GM19240 (cell line): ENCODE measurements at regions not wholly inside any gene's neighbourhood (a gene's known extent, or its start where the extent isn't known, plus 50 kb on each side); places are given as distances from the start of the nearest gene placed in this dataset.

Experiments used
- DNase-seq: peaks from one replicate; pipeline ENCODE4 v3.0.0; 2011; ENCODE audit warnings: low spot score; ENCODE audit not compliant: insufficient read length

DNA sequence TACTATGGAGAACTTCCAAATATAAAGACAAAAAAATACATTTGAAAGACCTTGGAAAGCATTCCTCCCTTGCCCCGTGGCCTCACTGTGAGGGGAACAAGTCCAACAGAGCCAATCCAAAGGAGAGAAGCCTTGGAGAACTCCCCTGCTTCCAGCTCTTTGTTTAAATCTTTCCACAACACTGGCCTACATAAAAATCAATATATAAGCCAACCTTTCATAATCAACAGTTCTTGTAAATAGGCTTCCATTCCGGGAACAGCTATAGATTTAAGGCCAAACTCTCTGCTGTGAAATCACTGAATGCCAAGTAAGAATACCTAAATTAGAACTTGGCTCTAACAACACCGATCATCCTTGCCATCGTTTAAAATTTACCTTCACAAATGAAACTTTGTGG, 242.1 kb downstream of the HACE1 start:
- DNase-seq: no peak

DNA sequence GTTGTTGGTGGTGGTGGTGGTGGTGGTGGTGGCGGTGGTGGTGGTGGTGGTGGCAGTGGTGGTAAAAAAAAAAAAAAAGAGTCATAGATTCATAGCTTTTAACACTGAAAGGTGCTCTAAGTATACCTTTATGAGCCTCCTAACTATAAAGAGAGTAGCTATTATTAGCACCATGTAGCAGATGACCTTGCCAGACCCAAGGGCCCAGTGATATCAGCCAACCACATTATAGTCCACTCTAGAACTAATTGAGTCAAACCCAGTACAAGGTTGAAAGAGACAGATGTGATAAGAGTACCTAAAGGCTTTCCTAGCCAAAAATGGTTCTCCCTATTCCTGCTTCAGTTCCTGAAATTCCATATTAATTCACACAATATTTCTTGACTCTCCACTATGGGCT, 245.3 kb downstream of the HACE1 start:
- DNase-seq: no peak

DNA sequence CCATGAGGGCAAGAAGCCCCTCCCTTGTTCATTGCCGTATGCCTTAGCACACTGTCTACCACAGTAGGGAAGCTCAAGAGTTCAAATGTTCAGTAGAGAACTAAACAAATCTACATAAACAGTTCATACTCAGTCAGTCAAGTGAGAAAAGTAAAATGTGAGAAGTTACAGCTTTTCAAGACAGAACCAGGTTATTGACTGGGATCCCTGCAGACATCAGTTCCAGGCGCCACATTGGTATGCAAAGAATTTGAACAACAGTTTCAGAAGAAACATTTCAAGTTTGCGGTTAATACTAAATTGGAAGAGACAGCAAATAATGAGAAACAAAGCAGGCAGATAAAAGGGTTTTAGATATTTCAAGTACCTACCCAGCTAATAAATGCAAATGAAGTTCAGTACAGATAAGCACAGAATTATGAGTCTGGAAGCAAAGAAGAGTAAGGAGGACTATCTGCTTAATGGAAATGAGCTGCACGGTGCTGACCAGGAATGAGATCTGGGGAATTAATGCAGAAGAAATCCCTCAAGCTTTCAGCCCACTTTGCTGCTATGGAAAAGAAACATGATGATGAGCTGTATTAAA, 246.2 kb downstream of the HACE1 start:
- no peak for DNase-seq

DNA sequence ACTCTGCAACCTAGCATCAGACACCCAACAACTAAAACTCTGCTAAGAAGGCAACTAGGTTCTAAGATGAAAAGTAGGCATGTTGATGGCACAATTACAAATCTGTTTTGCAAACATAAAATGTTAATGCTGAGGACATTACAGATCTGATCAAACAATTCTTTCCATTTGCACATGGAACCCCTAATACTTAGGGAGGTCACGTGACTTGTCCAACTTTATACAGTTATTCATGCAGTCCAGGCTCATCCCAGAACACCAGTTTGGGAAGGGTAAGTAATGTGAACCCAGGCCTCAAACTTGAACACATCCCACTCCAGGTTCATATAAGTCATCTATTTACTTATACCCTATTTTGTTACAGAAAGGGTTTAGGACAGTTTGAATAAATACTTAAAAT, 247.2 kb downstream of the HACE1 start:
- DNase-seq: no peak

DNA sequence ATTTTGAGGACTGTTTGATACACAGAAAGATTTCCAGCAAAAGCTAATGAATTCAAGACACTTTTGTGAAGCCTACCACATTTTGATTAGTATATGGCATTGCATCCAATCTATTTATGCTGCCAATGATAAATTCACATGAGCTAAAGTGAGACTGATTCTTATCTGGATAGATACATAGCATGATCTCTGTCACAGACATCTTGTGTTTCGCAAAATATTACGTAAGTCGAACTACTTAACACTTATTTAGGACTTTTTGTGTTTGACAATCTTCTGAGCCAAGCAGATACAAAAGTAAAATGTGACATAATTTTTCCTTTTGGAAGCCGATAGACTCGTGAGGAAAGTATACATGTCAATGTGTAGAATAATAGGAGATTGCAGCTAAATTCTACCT, 251.6 kb downstream of the HACE1 start:
- no peak for DNase-seq

DNA sequence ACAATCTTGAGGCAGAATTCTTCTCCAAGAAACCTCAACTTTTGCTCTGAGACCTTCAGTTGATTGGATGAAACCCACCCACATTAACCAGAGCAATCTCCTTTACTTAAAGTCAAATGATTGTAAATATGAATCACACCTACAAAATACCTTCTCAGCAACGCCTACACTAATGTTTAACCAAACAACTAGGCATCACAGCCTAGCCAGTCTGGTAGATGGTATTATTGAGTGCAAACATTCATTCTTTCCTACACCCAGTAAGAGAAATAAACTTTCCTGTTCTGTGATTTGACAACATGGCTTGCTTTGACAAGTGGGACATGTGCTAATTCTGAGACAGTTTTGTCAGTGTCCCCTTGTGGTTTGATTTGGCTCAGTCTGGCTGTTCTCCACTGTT, 252.2 kb downstream of the HACE1 start:
- DNase-seq: no peak

DNA sequence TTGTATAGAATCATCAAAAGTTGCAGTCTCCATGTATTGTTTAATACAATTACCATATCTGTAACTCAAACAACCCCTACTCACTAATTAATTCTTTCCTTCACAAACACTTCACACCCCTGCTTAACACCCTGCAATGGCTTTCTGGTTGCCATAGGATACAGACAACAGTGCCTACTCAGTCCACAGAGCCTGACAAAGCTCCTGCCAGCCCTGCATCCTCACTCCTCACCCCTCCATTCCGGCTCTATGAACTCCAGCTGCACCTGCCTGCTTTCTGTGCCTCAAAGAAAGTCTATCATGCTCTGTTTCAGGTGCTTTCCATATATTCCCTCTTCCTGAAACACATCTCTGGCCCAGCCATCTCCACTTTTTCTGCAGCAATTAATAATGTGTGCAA, 253.4 kb downstream of the HACE1 start:
- DNase-seq: no peak

DNA sequence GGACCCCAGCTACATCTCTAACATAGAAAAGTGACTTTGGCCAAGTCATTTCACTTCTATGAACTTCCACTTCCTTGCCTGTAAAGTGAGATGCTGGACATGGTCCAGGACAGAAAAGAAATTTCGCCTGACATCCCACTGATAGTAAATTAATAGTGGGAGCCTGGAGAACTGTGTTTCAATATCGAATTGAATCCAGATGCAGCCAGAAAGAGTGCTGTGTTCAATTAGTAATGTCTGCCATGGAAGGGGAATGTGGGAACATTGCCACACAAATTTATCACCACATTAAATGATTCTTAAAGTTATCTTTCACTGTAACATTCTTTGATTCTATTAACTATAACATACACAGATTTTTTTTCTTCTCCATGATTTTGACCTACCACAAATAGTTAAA, 255.0 kb downstream of the HACE1 start:
- no peak for DNase-seq

DNA sequence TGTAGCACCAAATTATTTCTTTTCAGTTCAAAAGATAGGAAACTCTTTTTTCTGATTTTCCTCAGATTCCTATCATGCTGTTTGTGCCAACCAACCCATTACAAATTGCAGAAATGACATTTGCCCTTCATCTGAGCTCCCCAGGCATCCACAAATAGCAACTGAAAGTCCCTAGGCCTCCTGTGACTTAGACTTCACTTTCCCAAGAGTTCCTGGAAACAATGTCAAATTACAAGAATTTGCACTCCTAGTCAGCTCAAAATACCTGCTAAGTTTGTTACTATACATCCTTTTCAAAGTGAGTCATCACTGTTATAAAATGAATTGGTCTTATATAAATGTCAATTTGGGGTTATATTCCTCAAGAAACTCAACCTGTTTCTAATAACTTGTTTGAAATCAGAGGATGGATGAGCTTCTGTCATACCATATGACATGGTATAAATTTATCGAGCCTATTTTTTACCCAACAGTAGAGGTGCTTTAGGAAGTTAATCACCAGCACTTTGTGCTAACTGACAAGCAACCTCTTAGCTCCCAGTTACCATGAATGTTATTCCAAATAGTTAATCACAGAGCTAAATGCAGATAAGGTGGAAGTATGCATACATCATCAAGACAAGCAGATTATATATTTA, 256.5 kb downstream of the HACE1 start:
- no peak for DNase-seq

DNA sequence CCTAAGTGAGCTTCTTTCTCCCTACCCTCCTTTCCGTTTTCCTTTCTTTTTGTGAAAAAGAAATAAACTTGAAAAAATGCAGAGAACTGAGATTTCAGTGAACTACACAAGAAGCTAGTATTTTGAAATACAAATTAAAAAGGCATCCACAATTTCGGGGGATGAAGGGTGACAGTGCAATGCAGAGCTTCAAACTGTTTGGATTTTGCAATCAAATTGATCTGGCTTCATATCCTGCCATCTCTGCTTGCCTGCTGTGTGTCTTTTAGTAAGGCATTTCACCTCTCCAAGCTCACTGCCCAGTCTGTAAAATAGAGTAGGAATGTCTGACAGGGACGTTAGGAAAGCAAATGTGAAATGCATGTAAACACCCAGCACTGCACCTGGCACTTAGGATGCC, 258.0 kb downstream of the HACE1 start:
- DNase-seq: no peak

DNA sequence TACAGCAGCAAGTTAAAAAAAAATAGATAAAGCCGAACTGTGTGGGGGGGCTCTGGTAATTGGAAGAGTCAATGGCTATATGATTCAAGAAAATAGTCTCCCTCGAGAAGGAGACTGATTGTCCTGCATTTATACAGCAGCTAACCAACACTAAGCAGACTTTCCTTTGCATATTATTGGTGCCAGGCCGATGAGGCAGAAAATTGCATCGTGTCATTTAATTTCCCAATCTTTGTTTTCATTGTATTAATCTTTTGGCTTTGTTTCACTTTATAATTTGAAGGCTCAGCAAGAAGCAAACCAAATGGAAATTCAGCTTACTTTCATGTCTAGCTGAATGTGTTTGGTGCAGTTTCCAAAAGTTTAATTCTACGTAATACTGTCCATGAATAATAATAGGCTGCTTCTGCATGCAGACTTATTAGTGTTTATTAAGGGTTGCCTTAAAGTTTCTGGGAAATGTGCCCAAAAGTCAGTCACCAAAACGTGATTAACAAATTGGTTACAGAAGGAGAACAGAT, 258.5 kb downstream of the HACE1 start:
- no peak for DNase-seq

DNA sequence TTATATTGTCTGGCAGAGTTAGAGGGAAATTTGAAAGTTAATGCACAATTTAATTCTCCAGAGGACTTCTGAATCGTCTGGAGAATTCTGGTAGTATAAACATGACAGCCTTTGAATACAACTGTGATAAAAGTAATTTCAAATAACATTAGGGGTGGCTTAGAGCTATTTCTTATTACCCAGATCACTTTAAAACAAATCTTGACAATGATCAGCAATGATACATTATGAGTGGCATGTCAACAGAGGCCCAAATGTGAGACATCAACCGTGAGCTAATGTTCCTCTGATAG, 259.1 kb downstream of the HACE1 start:
- no peak for DNase-seq

DNA sequence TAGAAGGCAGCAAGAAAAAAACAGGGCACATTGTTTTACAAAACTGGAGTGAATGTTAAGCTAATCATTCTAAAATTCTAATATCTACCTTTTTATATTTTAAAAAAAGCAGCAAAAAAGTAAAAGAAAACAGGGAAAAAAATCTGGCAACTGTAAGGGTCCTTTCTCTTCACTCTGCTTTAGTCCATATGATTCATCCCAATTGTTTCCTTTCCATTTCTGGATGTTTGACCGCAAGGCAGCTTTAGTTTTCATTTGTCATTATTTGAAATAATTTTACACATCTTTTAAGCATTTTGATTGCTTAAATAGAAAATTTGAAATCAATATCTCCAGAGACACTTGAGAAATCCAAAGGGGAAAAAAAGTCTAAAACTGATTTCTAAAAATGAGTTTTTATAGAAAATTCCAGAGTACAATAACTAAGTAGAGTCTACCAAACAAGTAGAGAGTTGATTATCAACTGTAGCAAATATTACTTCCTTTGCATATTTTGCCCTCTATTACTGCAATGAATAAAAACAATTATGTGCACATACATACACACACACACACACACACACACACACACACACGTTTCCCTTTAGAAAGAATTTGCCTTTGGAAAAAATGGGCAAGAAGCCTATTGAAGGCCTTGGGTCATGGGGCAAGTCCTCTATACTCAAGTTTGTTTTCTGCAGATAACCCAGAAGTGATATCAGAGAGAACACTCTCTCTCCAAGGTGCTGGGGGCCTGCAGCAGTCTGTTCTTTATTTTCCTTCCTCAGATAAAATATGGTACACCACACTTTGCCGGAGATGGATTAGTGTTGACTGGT, 259.7 kb downstream of the HACE1 start:
- no peak for DNase-seq

DNA sequence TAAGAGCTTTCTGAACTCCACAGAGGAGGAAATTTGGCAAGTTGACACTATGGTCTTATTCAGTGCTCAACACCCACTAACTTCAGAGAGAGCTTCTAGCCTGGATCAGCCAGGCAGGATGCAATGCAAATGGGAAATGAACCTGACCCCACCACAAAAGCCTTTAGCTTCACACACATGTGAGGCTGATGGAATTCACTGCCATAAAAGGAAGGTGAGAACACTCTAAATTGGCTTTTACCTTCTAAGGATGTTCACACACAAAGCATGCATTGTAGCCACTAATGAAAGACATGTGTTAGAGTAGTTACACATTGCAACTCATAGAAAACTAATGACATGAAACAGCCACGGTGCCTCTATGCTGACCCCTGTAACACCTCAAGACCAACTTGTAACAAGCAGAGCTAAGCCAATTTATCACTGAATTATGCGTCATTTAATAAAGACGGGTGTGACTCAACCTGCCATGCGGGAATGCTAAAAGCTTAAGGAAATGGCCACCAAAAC, 262.1 kb downstream of the HACE1 start:
- no peak for DNase-seq

DNA sequence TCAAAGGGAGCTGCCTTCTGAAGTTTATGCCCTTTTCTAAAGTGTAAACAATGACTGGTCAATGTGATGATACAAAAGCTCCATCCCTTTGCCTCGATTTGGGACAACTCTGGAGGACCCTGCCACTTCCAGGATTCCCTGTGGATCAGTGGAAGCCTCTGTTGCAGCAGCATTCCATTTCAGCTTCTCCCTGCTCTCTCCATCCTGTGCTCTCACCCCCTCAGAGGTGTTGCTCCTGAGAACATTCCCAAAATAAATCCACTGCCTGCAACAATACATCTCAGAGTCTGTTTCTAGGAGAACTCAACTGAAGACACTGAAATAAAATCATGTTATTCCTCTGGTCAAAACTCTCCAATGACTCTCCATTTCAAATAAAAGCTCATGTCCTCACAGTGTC, 263.6 kb downstream of the HACE1 start:
- no peak for DNase-seq

DNA sequence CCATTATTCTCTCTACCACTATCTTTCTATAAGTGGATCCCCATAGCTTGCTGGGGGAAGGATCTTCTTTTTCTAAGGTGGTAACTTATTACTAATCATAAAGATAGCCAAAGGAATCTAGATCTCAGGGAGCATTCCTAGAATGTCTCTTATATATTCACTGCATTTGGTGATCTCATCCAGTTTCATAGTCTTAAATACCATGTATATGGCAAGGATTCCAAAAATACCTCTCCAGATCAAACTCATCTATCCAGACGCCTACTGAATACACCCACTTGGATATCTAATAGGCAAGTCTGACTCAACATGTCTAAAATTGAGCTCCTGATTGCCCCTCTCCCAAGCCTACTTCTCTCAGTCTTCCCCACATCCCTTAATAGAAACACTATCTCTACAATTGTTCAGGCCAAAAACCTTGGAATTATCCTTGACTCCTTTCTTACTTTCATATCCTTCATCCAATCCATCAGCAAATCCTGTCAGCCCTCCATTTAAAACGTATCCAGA, 264.4 kb downstream of the HACE1 start:
- DNase-seq: no peak

DNA sequence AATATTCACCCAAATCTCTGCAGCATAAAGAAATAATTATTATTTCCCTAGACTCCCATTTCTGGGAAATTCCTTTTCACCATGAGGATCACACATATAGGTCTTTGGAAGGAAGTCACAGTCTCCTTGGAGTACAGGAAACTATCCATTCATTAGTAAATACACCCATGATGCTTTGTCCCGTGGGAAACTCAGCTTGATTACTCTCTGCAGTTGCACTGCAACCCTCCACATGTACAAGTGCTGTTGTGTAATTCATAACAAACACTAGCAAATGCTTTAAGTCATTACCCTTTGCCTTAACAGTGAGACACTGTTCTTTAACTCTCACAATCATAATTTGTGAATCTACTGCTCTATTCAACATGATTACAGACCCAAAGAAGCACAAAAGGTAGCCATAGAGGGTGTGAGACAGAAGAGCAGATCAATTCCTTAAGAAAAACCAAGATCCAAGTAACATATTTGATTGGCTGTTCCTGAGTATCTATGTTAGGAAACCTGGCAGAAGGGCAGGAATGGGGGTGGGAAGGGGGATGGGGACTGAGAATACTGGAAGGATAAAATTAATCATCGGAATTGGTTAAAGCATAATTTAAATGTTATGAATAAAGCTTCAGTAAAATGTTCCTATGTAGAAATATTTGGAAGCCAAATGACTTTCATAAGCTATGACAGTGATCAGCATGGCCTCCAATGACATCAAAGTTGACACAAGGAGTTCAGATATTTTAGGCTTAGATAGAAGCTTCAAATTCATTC, 268.0 kb downstream of the HACE1 start:
- no peak for DNase-seq

DNA sequence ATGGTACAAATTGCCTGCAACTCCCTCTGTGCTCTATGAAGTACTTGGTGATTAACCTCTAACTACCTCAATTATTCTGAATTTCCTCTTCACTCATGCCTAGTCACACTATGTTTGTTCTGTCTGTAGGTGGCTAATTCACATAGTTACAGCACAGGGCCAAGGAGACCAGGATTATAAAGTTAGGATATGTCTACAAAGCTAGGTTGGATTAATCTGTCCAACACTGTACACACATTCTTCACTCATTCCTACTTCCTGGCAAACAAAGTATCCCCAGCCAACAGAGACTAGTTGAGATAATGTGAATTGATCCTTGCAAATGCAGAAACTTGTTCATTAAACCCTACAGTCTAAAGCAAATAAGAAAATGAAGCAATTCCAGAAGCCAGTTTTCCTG, 269.8 kb downstream of the HACE1 start:
- DNase-seq: no peak

DNA sequence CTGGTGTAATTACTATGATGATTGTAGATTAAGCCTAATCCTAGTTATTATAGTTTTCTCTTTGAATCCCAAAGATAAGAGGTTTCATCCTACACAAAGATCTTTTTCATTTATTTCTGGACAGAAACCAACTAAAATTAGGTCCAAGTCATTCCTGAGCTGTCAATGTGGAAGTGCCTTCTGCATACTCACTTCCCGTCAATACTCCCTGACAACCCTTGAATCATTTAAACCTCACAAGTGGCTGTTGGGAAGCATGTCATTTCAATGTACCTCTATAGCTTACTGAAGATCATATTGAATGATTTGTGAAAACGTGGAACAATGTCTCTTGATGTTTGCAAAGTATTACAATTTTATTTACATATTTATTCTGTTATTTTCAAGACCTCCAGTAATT, 274.1 kb downstream of the HACE1 start:
- DNase-seq: no peak

DNA sequence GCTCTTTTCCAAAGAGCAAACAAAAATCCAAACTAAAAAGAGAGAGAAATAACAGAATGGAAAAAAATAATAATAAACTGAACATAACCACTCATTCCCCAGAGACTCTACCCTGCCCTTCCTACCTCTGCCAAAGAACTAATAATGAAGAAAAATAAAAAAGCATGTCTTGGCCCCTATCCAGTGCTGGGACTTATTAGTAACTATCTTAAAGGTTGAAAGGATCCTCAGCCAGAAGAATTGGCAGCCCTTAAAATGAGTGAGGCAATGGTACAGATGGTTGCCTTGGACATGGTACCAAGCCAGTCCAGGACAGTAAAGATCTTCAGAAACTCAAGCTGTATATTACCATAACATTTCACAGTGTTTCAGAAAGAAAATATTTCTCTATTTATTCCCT, 279.3 kb downstream of the HACE1 start:
- DNase-seq: no peak

DNA sequence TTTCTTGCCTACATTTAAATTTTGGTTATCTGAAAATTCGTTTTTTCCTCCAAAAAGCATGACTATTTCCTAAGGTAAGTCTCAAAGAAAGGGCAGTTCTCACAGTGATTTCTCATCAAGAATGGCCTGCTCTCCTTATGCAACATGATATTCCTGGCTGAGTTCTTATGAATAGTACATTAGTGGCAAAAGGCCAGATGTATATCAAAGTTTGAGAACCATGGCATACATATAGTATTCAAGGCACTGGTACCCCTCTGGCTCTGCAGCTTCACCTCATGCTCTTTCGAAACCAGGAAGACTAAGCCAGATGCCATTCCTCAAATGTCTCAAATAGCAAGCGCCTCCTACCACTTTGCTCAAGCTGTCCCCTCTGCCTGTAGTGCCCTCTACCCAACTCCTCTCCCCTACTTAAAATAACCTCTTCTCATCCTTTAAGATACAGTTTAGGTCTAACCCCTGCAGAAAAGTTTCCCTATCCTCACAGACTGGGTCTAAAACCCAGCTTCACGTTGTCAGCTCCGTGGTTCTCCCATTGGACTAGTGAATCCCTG, 280.3 kb downstream of the HACE1 start:
- no peak for DNase-seq
